ENCODE measurements at regions not wholly inside any gene's neighbourhood (a gene's known extent, or its start where the extent isn't known, plus 50 kb on each side); places are given as distances from the start of the nearest gene placed in this dataset.

GRCh38 chr18:11512096-11513025 is 97.0 kb upstream of the SLC35G4 start:
- Mint-ChIP-seq H3K9me3 (no peaks in the 10 kb centered on the region), H3K4me1 (ENCODE audit: low read depth) (peaks cover 4% of the 10 kb centered on the region), H3K27me3 (no peaks in the 10 kb centered on the region), H3K4me3 (no peak overlapping the region), H3K27ac (no peak overlapping the region), H3K36me3 (ENCODE audit: low read depth) (no peaks in the 10 kb centered on the region)
- no peak for DNase-seq
- intact Hi-C loops (cut with micrococcal nuclease): loop anchor here (10.0 kb wide), 1 partner anchor 58 kb away; no protein-coding TSS in a partner anchor
- no peak for ATAC-seq
- POLR2A ChIA-PET: no interaction called here
- TF ChIP-seq, protein P1, sequence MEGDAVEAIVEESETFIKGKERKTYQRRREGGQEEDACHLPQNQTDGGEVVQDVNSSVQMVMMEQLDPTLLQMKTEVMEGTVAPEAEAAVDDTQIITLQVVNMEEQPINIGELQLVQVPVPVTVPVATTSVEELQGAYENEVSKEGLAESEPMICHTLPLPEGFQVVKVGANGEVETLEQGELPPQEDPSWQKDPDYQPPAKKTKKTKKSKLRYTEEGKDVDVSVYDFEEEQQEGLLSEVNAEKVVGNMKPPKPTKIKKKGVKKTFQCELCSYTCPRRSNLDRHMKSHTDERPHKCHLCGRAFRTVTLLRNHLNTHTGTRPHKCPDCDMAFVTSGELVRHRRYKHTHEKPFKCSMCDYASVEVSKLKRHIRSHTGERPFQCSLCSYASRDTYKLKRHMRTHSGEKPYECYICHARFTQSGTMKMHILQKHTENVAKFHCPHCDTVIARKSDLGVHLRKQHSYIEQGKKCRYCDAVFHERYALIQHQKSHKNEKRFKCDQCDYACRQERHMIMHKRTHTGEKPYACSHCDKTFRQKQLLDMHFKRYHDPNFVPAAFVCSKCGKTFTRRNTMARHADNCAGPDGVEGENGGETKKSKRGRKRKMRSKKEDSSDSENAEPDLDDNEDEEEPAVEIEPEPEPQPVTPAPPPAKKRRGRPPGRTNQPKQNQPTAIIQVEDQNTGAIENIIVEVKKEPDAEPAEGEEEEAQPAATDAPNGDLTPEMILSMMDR (IDR thresholded peaks at IDR 0.05): no peak
- CTCF ChIA-PET: no interaction called here

- intact Hi-C loops (cut with micrococcal nuclease): loop anchor here (10.0 kb wide), 1 partner anchor 57 kb away; no protein-coding TSS in a partner anchor
- DNase-seq (no peak), ATAC-seq (no peak)
- ChIA-PET POLR2A (no interaction called here), CTCF (no interaction called here)
- no peaks in the 10 kb centered on the region for H3K9me3 Mint-ChIP-seq
- H3K36me3 Mint-ChIP-seq (ENCODE audit: low read depth): no peaks in the 10 kb centered on the region
- no peaks in the 10 kb centered on the region for H3K27me3 Mint-ChIP-seq
- H3K4me1 Mint-ChIP-seq (ENCODE audit: low read depth): peaks cover 4% of the 10 kb centered on the region
- no peak overlapping the region for H3K27ac Mint-ChIP-seq
- H3K4me3 Mint-ChIP-seq: no peak overlapping the region
- TF ChIP-seq, protein P1 (IDR thresholded peaks at IDR 0.05): no peak
Observed at GRCh38 chr18:11511434-11512095, 97.8 kb upstream of the SLC35G4 start.

- H3K4me3 Mint-ChIP-seq: no peak overlapping the region
- CTCF ChIA-PET: interaction anchor here (1.2 kb wide), 1 partner anchor 13 kb away, joined by 3 read pairs; no protein-coding TSS in a partner anchor
- peaks cover 4% of the 10 kb centered on the region for H3K27me3 Mint-ChIP-seq
- ATAC-seq (no peak), DNase-seq (no peak)
- no peaks in the 10 kb centered on the region for H3K36me3 Mint-ChIP-seq (ENCODE audit: low read depth)
- H3K4me1 Mint-ChIP-seq (ENCODE audit: low read depth): peaks cover 4% of the 10 kb centered on the region
- H3K27ac Mint-ChIP-seq: no peak overlapping the region
- POLR2A ChIA-PET: no interaction called here
- H3K9me3 Mint-ChIP-seq: no peaks in the 10 kb centered on the region
- TF ChIP-seq, protein P1 (IDR thresholded peaks at IDR 0.05): no peak
- intact Hi-C loops (cut with micrococcal nuclease): no loop called here
Observed at GRCh38 chr18:11506856-11507255, 102.5 kb upstream of the SLC35G4 start.

- no peak for ATAC-seq
- ChIA-PET POLR2A (no interaction called here), CTCF (interaction anchor here (1.1 to 1.2 kb wide), 2 partner anchors 13 to 14 kb away, joined by 3 read pairs; no protein-coding TSS in a partner anchor)
- H3K9me3 Mint-ChIP-seq: no peaks in the 10 kb centered on the region
- TF ChIP-seq, protein P1 (IDR thresholded peaks at IDR 0.05): no peak
- H3K36me3 Mint-ChIP-seq (ENCODE audit: low read depth): no peaks in the 10 kb centered on the region
- no peak overlapping the region for H3K4me3 Mint-ChIP-seq
- no peaks in the 10 kb centered on the region for H3K4me1 Mint-ChIP-seq (ENCODE audit: low read depth)
- no peak overlapping the region for H3K27ac Mint-ChIP-seq
- H3K27me3 Mint-ChIP-seq: peaks cover 4% of the 10 kb centered on the region
- DNase-seq: no peak
- intact Hi-C loops (cut with micrococcal nuclease): no loop called here
Observed at GRCh38 chr18:11505993-11506392, 103.4 kb upstream of the SLC35G4 start.

DNA sequence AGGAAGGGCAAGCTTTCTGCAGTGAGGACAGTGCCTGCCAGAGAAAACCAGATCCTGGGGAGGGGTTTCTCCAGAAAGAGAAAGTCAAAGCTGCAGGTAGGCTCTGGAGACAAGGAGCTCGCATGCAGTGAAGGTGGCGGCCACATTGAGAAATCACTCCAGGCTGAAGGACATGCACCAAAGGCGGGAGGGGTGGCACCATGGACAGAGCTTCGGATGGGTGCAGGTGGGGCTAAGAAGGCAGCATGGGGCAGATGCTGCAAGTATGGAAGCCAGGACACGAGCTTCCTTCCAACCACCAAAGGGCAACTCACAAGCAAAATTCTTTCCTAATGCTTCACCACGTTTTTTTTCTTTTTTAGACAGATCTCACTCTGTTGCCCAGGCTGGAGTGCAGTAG is 104.4 kb upstream of the SLC35G4 start:
- no peaks in the 10 kb centered on the region for H3K4me1 Mint-ChIP-seq (ENCODE audit: low read depth)
- intact Hi-C loops (cut with micrococcal nuclease): loop anchor here (5.0 kb wide), 1 partner anchor 47 kb away; no protein-coding TSS in a partner anchor
- ATAC-seq (no peak), DNase-seq (no peak)
- peaks cover 4% of the 10 kb centered on the region for H3K27me3 Mint-ChIP-seq
- CTCF ChIA-PET: interaction anchor here (1.1 kb wide), 1 partner anchor 14 kb away, joined by 3 read pairs; no protein-coding TSS in a partner anchor
- no peaks in the 10 kb centered on the region for H3K36me3 Mint-ChIP-seq (ENCODE audit: low read depth)
- H3K27ac Mint-ChIP-seq: no peak overlapping the region
- no peaks in the 10 kb centered on the region for H3K9me3 Mint-ChIP-seq
- TF ChIP-seq, protein P1 (IDR thresholded peaks at IDR 0.05): no peak
- POLR2A ChIA-PET: no interaction called here
- no peak overlapping the region for H3K4me3 Mint-ChIP-seq
